ENCODE measurements at regions not wholly inside any gene's neighbourhood (a gene's known extent, or its start where the extent isn't known, plus 50 kb on each side); places are given as distances from the start of the nearest gene placed in this dataset.
"Not testable (repeated sequence)": the region's sequence is repeated elsewhere in the genome, so short reads cannot be mapped to it uniquely, and the experiment has no call there.

- DNase-seq = no peak
These were observed 101.2 kb upstream of the SEC11C start for GRCh38 chr18:59038295-59039039.

- not testable (repeated sequence) for DNase-seq
These were observed 100.7 kb upstream of the SEC11C start for GRCh38 chr18:59039040-59039320.

DNA sequence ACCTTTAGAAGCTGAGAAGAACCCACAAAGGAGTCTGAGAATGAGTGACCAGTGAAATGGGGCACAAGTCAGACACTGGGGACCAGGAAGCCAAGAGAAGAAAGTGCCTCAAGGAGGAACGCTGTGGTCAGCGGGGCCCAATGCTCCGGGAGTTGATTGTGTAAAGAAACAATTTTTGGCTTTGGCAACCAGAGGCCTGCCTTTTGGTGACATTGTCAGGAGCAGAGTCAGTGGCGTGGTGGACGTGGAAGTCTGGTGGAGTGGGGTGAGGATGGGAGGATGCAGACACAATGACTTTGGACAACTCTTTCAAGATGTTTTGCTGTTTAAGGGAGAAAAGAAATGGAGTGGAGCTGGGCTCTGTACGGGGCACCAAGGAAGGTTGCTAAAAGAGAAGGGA, 100.2 kb upstream of the SEC11C start:
- no peak for DNase-seq

- no peak for DNase-seq
These were observed 98.9 kb upstream of the SEC11C start for GRCh38 chr18:59040770-59041148.

- no peak for DNase-seq
These were observed 98.4 kb upstream of the SEC11C start for GRCh38 chr18:59041296-59041695.

- DNase-seq = no peak
These were observed 97.6 kb upstream of the SEC11C start for GRCh38 chr18:59041819-59042815.

GRCh38 chr18:59044855-59045254, 94.8 kb upstream of the SEC11C start:
- no peak for DNase-seq

- DNase-seq = no peak
These were observed 92.2 kb upstream of the SEC11C start for GRCh38 chr18:59047321-59048047.

GRCh38 chr18:59048048-59048363, 91.7 kb upstream of the SEC11C start:
- DNase-seq = no peak

DNA sequence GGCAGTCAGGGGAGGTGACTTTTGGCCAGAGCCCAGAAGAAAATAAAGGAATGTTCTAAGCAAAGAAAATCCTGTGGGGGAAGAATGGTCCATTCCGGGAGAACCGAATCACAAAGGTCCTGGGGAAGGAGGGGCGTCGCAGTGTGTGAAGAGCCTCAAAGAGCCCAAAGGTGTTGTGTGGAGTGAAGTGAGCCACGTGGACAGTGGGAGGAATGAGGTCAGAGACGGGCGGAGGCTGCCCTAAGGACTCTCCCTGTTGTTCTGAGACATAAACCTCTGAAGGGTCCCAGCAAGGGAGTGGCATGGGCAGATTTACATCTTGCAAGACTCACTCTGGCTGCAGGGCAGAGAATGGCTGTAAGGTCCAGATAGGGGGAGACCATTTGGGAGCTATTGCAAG, 91.3 kb upstream of the SEC11C start:
- no peak for DNase-seq

DNA sequence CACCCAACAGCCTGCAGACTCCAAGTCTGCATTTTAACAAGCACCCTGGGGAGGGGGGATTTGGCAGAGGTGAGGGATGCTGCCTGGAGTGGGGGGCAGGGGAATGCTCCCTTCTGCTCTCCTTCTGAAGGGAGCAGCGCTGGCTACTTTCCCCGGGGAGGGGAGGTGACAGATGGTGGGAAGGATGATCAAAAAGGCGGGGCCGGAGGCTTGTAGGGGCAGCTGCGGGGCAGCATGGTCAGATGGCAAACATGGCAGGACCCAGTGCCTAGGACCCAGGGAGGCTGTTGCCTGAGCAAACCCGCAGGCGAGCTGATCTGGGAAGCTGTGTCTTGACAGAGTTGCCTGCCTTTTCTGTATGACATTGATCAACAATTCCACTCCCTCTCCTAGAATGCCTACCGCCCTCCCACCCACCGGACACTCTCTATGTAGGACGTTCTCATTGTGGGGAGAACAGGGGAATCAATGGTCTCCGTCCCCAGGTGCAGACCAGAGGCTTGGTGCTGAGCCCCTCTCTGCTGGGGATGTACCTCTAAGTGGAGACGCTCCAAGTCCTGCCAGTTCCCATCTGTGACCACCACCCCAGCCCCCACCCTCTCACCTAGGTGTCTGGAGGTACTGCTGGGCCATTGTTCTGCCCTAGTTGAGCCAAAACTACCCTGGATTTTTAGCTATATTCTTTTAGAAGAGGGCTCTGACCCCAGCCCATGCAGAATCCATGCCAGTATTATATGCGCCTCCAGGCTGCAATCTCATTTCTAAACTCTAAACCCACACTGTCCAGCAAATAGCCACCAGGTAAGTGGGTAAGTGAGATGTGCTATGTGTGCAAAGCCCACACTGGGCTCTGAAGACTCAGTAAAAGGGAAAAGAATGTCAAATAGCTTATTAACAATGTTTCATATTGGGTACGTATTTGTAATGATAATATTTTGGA, 89.7 kb upstream of the SEC11C start:
- no peak for DNase-seq

GRCh38 chr18:59050661-59051057, 89.0 kb upstream of the SEC11C start:
- no peak for DNase-seq

- no peak for DNase-seq
These were observed 88.1 kb upstream of the SEC11C start for GRCh38 chr18:59051470-59052165.

DNA sequence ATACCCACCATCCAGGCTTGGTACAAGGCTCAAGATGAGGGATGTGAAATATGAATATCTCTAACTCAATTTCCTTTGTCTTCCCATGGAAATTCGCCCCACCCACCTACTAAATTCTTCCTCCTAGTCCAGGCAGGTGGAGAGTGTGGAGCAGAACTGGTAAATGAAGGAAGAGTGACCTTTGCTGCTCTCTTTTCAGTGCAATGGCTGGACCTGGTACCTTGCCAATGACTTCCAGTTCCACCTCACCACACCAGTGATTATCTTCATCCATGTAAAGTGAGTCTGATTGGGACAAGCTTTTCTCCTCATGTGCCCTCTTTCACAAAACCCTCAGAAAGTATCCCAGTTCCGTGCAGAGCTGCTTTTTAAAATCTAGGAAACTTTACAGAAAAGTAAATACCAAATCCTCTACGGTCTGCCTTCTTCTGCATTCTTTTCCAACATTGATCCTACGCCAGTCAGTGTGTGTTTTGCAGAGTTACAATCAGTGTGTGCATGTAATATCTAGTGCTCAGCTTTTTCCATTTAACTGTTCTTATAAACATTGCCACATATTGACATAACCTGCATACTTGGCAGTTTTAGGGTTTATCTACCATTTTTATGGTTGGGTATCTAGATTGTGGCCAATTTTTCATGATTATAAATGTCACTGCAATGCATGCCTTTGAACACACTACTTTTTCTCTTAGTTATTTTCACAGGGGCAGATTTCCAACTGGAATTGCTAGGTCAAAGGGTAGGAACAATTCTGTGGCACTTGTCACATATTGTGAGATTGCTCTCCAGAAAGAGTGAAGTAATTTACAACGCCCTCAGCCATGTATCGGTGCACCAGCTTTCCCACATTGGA, 86.5 kb upstream of the SEC11C start:
- no peak for DNase-seq

- no peak for DNase-seq
These were observed 85.0 kb upstream of the SEC11C start for GRCh38 chr18:59054496-59055287.

DNA sequence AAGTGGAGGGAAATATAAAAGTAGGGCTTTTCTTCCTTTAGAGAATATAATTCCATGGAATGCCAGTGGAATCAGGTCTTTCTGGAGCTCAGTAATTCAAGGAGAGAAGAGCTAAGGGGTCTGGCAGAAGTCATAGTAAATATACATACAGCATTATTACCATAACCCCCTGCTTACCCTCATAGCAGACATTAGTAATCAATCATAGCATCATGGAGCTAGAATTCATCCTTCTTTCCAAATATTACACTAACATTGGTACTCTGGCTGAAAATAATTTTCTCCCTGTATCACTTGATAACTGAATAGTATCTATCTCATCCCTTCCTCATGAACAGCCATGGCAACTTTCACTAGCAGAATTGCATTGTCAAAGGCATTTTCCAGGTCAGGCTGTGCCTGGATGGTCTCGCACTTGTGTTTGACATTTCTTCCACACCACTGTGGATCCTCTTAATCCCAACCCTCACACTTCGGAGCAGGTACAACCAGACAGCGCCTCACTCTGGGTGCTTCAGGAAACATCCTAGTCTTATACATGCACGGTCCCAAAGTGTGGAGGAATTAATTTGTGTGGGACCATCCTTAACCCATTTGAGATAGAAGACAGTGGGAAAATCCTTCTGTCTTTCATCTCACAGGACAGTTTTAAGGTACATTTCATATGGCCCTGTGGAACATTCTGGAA, 84.2 kb upstream of the SEC11C start:
- DNase-seq = no peak

- DNase-seq = peak; percentile 59
These were observed 82.8 kb upstream of the SEC11C start for GRCh38 chr18:59056706-59057492.

- no peak for DNase-seq
These were observed 82.2 kb upstream of the SEC11C start for GRCh38 chr18:59057493-59057795.

DNA sequence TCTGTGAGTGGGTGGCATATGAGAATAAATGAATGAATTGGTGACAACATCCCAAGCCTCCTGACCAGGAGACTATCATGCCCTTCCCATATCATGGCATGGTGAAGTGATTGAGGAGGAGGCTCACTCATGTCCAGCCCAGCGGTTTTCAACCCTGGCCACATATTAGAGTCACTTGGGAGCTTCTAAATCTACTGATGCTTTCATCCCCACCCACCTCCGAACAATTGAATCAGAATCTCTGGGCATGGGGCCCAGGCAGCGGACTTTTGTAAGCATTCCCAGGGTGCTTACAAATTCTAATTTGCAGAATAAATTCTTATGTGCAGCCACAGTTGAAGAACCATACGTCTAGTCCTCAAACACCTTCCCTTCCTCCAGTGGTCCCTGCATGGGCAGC, 81.7 kb upstream of the SEC11C start:
- no peak for DNase-seq
